ENCODE measurements at regions not wholly inside any gene's neighbourhood (a gene's known extent, or its start where the extent isn't known, plus 50 kb on each side); places are given as distances from the start of the nearest gene placed in this dataset.
"Not testable (repeated sequence)": the region's sequence is repeated elsewhere in the genome, so short reads cannot be mapped to it uniquely, and the experiment has no call there.

- H3K4me1 ChIP-seq = no peaks in the 10 kb centered on the region
Observed at GRCh38 chr18:35854095-35854494, 118.4 kb upstream of the RMP24 start.

GRCh38 chr18:35856178-35856577 lies 116.3 kb upstream of the RMP24 start:
- Histone ChIP-seq H3K4me3 (no peak overlapping the region), H3K36me3 (no peaks in the 10 kb centered on the region), H3K27me3 (no peaks in the 10 kb centered on the region), H3K9ac (no peak overlapping the region), H3K4me1 (no peaks in the 10 kb centered on the region), H4K20me1 (no peaks in the 10 kb centered on the region), H3K27ac (no peak overlapping the region), H3K9me3 (replicated peaks in 1 of 11) (peaks cover 0 to 13% (median 0%) of the 10 kb centered on the region in 11 experiments; a peak in 2 of 22 replicates), H3K4me2 (no peak overlapping the region)
- no peak for TF ChIP-seq Cebpa-rat (IDR thresholded peaks at IDR 0.05)

More at GRCh38 chr18:35854095-35854494, 118.4 kb upstream of the RMP24 start:
- Histone ChIP-seq H3K9me3 (replicated peaks in 1 of 11) (peaks cover 0 to 13% (median 0%) of the 10 kb centered on the region in 11 experiments; a peak in 1 of 22 replicates), H3K36me3 (no peaks in the 10 kb centered on the region), H3K27ac (no peak overlapping the region), H4K20me1 (no peaks in the 10 kb centered on the region), H3K4me2 (no peak overlapping the region), H3K9ac (no peak overlapping the region), H3K4me3 (no peak overlapping the region), H3K27me3 (no peaks in the 10 kb centered on the region)
- no peak for TF ChIP-seq Cebpa-rat (IDR thresholded peaks at IDR 0.05)

GRCh38 chr18:35856721-35857120 lies 115.8 kb upstream of the RMP24 start:
- not testable (repeated sequence) for H4K20me1 ChIP-seq, H3K36me3 ChIP-seq, H3K27me3 ChIP-seq, H3K9ac ChIP-seq, H3K4me1 ChIP-seq, H3K27ac ChIP-seq, H3K4me2 ChIP-seq, H3K4me3 ChIP-seq
- H3K9me3 ChIP-seq (replicated peaks in 1 of 11) = peaks cover 0 to 13% (median 0%) of the 10 kb centered on the region in 11 experiments; a peak in 2 of 22 replicates

GRCh38 chr18:35857581-35857980 lies 114.9 kb upstream of the RMP24 start:
- not testable (repeated sequence) for H3K27me3 ChIP-seq, H4K20me1 ChIP-seq, H3K4me3 ChIP-seq, H3K4me2 ChIP-seq, H3K27ac ChIP-seq, H3K9ac ChIP-seq, H3K36me3 ChIP-seq
- Histone ChIP-seq H3K4me1 (peaks cover 7 to 13% (median 9%) of the 10 kb centered on the region in 10 experiments; a peak in 13 of 20 replicates), H3K9me3 (replicated peaks in 1 of 11) (peaks cover 0 to 13% (median 0%) of the 10 kb centered on the region in 11 experiments; a peak in 2 of 22 replicates)

GRCh38 chr18:35861367-35862118 lies 110.9 kb upstream of the RMP24 start:
- Histone ChIP-seq H3K4me2 (peak overlapping the region in 10 of 11 experiments; percentile 16 to 48 (median 32); a peak in 15 of 22 replicates), H3K36me3 (no peaks in the 10 kb centered on the region), H3K4me1 (peaks cover 7 to 21% (median 10%) of the 10 kb centered on the region in 10 experiments; a peak in 15 of 20 replicates), H3K9me3 (replicated peaks in 1 of 11) (peaks cover 0 to 7% (median 0%) of the 10 kb centered on the region in 11 experiments; a peak in 2 of 22 replicates), H4K20me1 (no peaks in the 10 kb centered on the region), H3K27me3 (no peaks in the 10 kb centered on the region), H3K4me3 (no peak overlapping the region), H3K27ac (no peak overlapping the region; a peak in 1 of 22 replicates), H3K9ac (no peak overlapping the region)
- no peak for TF ChIP-seq Cebpa-rat (IDR thresholded peaks at IDR 0.05)

- H4K20me1 ChIP-seq = no peaks in the 10 kb centered on the region
- TF ChIP-seq Cebpa-rat (IDR thresholded peaks at IDR 0.05) = no peak
- H3K4me2 ChIP-seq = peak overlapping the region in 9 of 11 experiments; percentile 16 to 48 (median 35); a peak in 15 of 22 replicates
- no peak overlapping the region for H3K4me3 ChIP-seq
- peaks cover 0 to 4% (median 0%) of the 10 kb centered on the region in 11 experiments; a peak in 2 of 22 replicates for H3K9me3 ChIP-seq (replicated peaks in 1 of 11)
- no peak overlapping the region for H3K9ac ChIP-seq
- no peaks in the 10 kb centered on the region for H3K27me3 ChIP-seq
- H3K36me3 ChIP-seq = no peaks in the 10 kb centered on the region
- peaks cover 7 to 21% (median 10%) of the 10 kb centered on the region in 10 experiments; a peak in 15 of 20 replicates for H3K4me1 ChIP-seq
- no peak overlapping the region; a peak in 1 of 22 replicates for H3K27ac ChIP-seq
Observed at GRCh38 chr18:35862119-35862640, 110.3 kb upstream of the RMP24 start.

GRCh38 chr18:35864916-35865315 lies 107.6 kb upstream of the RMP24 start:
- no peak overlapping the region for H3K4me2 ChIP-seq

GRCh38 chr18:35868915-35869314 lies 103.6 kb upstream of the RMP24 start:
- H3K4me1 ChIP-seq = peaks cover 0 to 11% (median 0%) of the 10 kb centered on the region in 10 experiments; a peak in 5 of 20 replicates
- no peaks in the 10 kb centered on the region for H3K27me3 ChIP-seq
- H3K4me2 ChIP-seq = peak overlapping the region in 3 of 11 experiments; percentile 0 to 65 (median 60); a peak in 3 of 22 replicates
- H3K27ac ChIP-seq = no peak overlapping the region
- TF ChIP-seq Cebpa-rat (IDR thresholded peaks at IDR 0.05) = no peak
- H4K20me1 ChIP-seq = no peaks in the 10 kb centered on the region
- no peaks in the 10 kb centered on the region for H3K36me3 ChIP-seq
- H3K9ac ChIP-seq = no peak overlapping the region
- no peak overlapping the region for H3K4me3 ChIP-seq
- no peaks in the 10 kb centered on the region for H3K9me3 ChIP-seq (replicated peaks in 1 of 11)

More at GRCh38 chr18:35864916-35865315, 107.6 kb upstream of the RMP24 start:
- H3K4me3 ChIP-seq = no peak overlapping the region
- TF ChIP-seq Cebpa-rat (IDR thresholded peaks at IDR 0.05) = no peak
- no peaks in the 10 kb centered on the region for H3K27me3 ChIP-seq
- no peaks in the 10 kb centered on the region for H4K20me1 ChIP-seq
- no peaks in the 10 kb centered on the region for H3K36me3 ChIP-seq
- no peak overlapping the region for H3K9ac ChIP-seq
- 0 out of 22 replicates have a peak, but pooled peaks cover 0 to under 1% (median 0%) of the 10 kb centered on the region in 11 experiments for H3K9me3 ChIP-seq (replicated peaks in 1 of 11)
- no peak overlapping the region for H3K27ac ChIP-seq
- H3K4me1 ChIP-seq = peaks cover 7 to 31% (median 10%) of the 10 kb centered on the region in 10 experiments; a peak in 15 of 20 replicates

- no peak for TF ChIP-seq Cebpa-rat (IDR thresholded peaks at IDR 0.05)
- no peak overlapping the region for H3K4me2 ChIP-seq
- no peak overlapping the region for H3K27ac ChIP-seq
- peaks cover 0 to 10% (median 0%) of the 10 kb centered on the region in 10 experiments; a peak in 5 of 20 replicates for H3K4me1 ChIP-seq
- no peaks in the 10 kb centered on the region for H3K36me3 ChIP-seq
- H3K9me3 ChIP-seq (replicated peaks in 1 of 11) = no peaks in the 10 kb centered on the region
- H4K20me1 ChIP-seq = no peaks in the 10 kb centered on the region
- H3K9ac ChIP-seq = no peak overlapping the region
- H3K4me3 ChIP-seq = no peak overlapping the region
- no peaks in the 10 kb centered on the region for H3K27me3 ChIP-seq
Observed at GRCh38 chr18:35871337-35871736, 101.1 kb upstream of the RMP24 start.
